Lower lobe of right lung (tissue), 2 donors: ENCODE measurements at regions not wholly inside any gene's neighbourhood (a gene's known extent, or its start where the extent isn't known, plus 50 kb on each side); places are given as distances from the start of the nearest gene placed in this dataset.

ENCODE experiments used
- ATAC-seq, 2 donors: fragments of 200-7000 bp; cut with Tn5 transposase; one replicate each; pipeline ENCODE4 v1.9.1; 2020 to 2022; ENCODE audit warnings: mild to moderate bottlenecking in 2 of 2, moderate library complexity in 2 of 2
- DNase-seq: peaks from one replicate; pipeline ENCODE4 v3.0.0-alpha.2; 2020
- H3K27ac ChIP-seq: fragments of 200-600 bp; one replicate; pipeline ENCODE4 v1.8.0; 2022
- H3K27me3 ChIP-seq: fragments of 200-600 bp; one replicate; pipeline ENCODE4 v1.8.0; 2022; ENCODE audit warnings: low read depth
- H3K36me3 ChIP-seq: fragments of 200-600 bp; one replicate; pipeline ENCODE4 v1.8.0; 2022; ENCODE audit warnings: mild to moderate bottlenecking
- H3K4me1 ChIP-seq: fragments of 200-600 bp; one replicate; pipeline ENCODE4 v1.8.0; 2022
- H3K4me3 ChIP-seq: fragments of 200-600 bp; one replicate; pipeline ENCODE4 v1.8.0; 2022; ENCODE audit warnings: mild to moderate bottlenecking
- H3K9me3 ChIP-seq: fragments of 200-600 bp; one replicate; pipeline ENCODE4 v1.8.0; 2022
- intact Hi-C: fragments of 100-400 bp; cut with DNase I; formaldehyde crosslinking; loops from one replicate; pipeline ENCODE4 v1.11.0; 2022
- TF ChIP-seq, protein P1 (sequence below): fragments of 200-600 bp; IDR thresholded peaks from one replicate; pipeline ENCODE4 v1.8.0; 2022; ENCODE audit warnings: antibody characterized with exemption, mild to moderate bottlenecking
- donor health status: DM: no; HTN: yes; CAD: no; lungs with severe emphysema.

GRCh38 chr6:7479801-7480266 lies 61.6 kb upstream of the DSP start:
- Histone ChIP-seq H3K4me3 (no peak overlapping the region), H3K36me3 (no peaks in the 10 kb centered on the region), H3K27ac (no peak overlapping the region), H3K4me1 (no peaks in the 10 kb centered on the region), H3K27me3 (no peaks in the 10 kb centered on the region), H3K9me3 (no peaks in the 10 kb centered on the region)
- TF ChIP-seq, protein P1, sequence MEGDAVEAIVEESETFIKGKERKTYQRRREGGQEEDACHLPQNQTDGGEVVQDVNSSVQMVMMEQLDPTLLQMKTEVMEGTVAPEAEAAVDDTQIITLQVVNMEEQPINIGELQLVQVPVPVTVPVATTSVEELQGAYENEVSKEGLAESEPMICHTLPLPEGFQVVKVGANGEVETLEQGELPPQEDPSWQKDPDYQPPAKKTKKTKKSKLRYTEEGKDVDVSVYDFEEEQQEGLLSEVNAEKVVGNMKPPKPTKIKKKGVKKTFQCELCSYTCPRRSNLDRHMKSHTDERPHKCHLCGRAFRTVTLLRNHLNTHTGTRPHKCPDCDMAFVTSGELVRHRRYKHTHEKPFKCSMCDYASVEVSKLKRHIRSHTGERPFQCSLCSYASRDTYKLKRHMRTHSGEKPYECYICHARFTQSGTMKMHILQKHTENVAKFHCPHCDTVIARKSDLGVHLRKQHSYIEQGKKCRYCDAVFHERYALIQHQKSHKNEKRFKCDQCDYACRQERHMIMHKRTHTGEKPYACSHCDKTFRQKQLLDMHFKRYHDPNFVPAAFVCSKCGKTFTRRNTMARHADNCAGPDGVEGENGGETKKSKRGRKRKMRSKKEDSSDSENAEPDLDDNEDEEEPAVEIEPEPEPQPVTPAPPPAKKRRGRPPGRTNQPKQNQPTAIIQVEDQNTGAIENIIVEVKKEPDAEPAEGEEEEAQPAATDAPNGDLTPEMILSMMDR, result no peak
- intact Hi-C loops, result no loop called here
- peak; percentile 85 to 86 for ATAC-seq
- no peak for DNase-seq

- intact Hi-C loops, result no loop called here
- Histone ChIP-seq H3K9me3 (no peaks in the 10 kb centered on the region), H3K27ac (no peak overlapping the region), H3K36me3 (no peaks in the 10 kb centered on the region), H3K4me3 (no peak overlapping the region), H3K27me3 (no peaks in the 10 kb centered on the region), H3K4me1 (no peaks in the 10 kb centered on the region)
- DNase-seq, result no peak
- no peak for ATAC-seq
- TF ChIP-seq, protein P1, result no peak
Observed at GRCh38 chr6:7484666-7485065, 56.8 kb upstream of the DSP start.

- H3K36me3 ChIP-seq, result no peaks in the 10 kb centered on the region
- TF ChIP-seq, protein P1, result no peak
- ATAC-seq (no peak), DNase-seq (no peak)
- H3K27me3 ChIP-seq, result no peaks in the 10 kb centered on the region
- no peak overlapping the region for H3K4me3 ChIP-seq
- intact Hi-C loops, result no loop called here
- no peak overlapping the region for H3K27ac ChIP-seq
- H3K9me3 ChIP-seq, result no peaks in the 10 kb centered on the region
- no peaks in the 10 kb centered on the region for H3K4me1 ChIP-seq
Observed at GRCh38 chr6:7486951-7487350, 54.5 kb upstream of the DSP start.

GRCh38 chr6:7488494-7488893 lies 53.0 kb upstream of the DSP start:
- Histone ChIP-seq H3K4me1 (no peaks in the 10 kb centered on the region), H3K27ac (no peak overlapping the region), H3K9me3 (no peaks in the 10 kb centered on the region), H3K27me3 (no peaks in the 10 kb centered on the region), H3K36me3 (no peaks in the 10 kb centered on the region), H3K4me3 (no peak overlapping the region)
- TF ChIP-seq, protein P1, result no peak
- ATAC-seq (no peak), DNase-seq (no peak)
- intact Hi-C loops, result no loop called here

- H3K27me3 ChIP-seq, result no peaks in the 10 kb centered on the region
- no peak for ATAC-seq
- H3K27ac ChIP-seq, result no peak overlapping the region
- no peaks in the 10 kb centered on the region for H3K36me3 ChIP-seq
- H3K4me3 ChIP-seq, result no peak overlapping the region
- intact Hi-C loops, result no loop called here
- no peak for DNase-seq
- H3K9me3 ChIP-seq, result no peaks in the 10 kb centered on the region
- TF ChIP-seq, protein P1, result no peak
- no peaks in the 10 kb centered on the region for H3K4me1 ChIP-seq
Observed at GRCh38 chr6:7489376-7489775, 52.1 kb upstream of the DSP start.
